ENCODE measurements at regions not wholly inside any gene's neighbourhood (a gene's known extent, or its start where the extent isn't known, plus 50 kb on each side); places are given as distances from the start of the nearest gene placed in this dataset.

GRCh38 chr3:147572970-147573340 lies 163.8 kb downstream of the ZIC1 start:
- DNase-seq = peak; percentile 50

GRCh38 chr3:147574621-147575020 lies 165.5 kb downstream of the ZIC1 start:
- in situ Hi-C loops (cut with HindIII; ENCODE audit: low pct_ligation_motif_present, low pct_unique_long_range_greater_than_20kb, low sequenced_read_pairs) = no loop called here
- no peak for DNase-seq

More at GRCh38 chr3:147572970-147573340, 163.8 kb downstream of the ZIC1 start:
- in situ Hi-C loops (cut with HindIII; ENCODE audit: low pct_ligation_motif_present, low pct_unique_long_range_greater_than_20kb, low sequenced_read_pairs) = no loop called here

GRCh38 chr3:147575391-147575790 lies 166.2 kb downstream of the ZIC1 start:
- no peak for DNase-seq
- in situ Hi-C loops (cut with HindIII; ENCODE audit: low pct_ligation_motif_present, low pct_unique_long_range_greater_than_20kb, low sequenced_read_pairs) = no loop called here

- no peak for DNase-seq
- in situ Hi-C loops (cut with HindIII; ENCODE audit: low pct_ligation_motif_present, low pct_unique_long_range_greater_than_20kb, low sequenced_read_pairs) = no loop called here
Observed at GRCh38 chr3:147582642-147583041, 173.5 kb downstream of the ZIC1 start.

GRCh38 chr3:147589016-147589415 lies 179.9 kb downstream of the ZIC1 start:
- in situ Hi-C loops (cut with HindIII; ENCODE audit: low pct_ligation_motif_present, low pct_unique_long_range_greater_than_20kb, low sequenced_read_pairs) = no loop called here
- no peak for DNase-seq

GRCh38 chr3:147604136-147604535 lies 195.0 kb downstream of the ZIC1 start:
- DNase-seq = no peak
- in situ Hi-C loops (cut with HindIII; ENCODE audit: low pct_ligation_motif_present, low pct_unique_long_range_greater_than_20kb, low sequenced_read_pairs) = no loop called here

- in situ Hi-C loops (cut with HindIII; ENCODE audit: low pct_ligation_motif_present, low pct_unique_long_range_greater_than_20kb, low sequenced_read_pairs) = no loop called here
- DNase-seq = no peak
Observed at GRCh38 chr3:147613725-147614124, 204.6 kb downstream of the ZIC1 start.

GRCh38 chr3:147614210-147614609 lies 205.0 kb downstream of the ZIC1 start:
- DNase-seq = no peak
- in situ Hi-C loops (cut with HindIII; ENCODE audit: low pct_ligation_motif_present, low pct_unique_long_range_greater_than_20kb, low sequenced_read_pairs) = no loop called here

GRCh38 chr3:147615035-147615434 lies 205.9 kb downstream of the ZIC1 start:
- DNase-seq = no peak
- in situ Hi-C loops (cut with HindIII; ENCODE audit: low pct_ligation_motif_present, low pct_unique_long_range_greater_than_20kb, low sequenced_read_pairs) = no loop called here

GRCh38 chr3:147616998-147617619 lies 207.9 kb downstream of the ZIC1 start:
- in situ Hi-C loops (cut with HindIII; ENCODE audit: low pct_ligation_motif_present, low pct_unique_long_range_greater_than_20kb, low sequenced_read_pairs) = no loop called here
- DNase-seq = peak; percentile 51

GRCh38 chr3:147618691-147619090 lies 209.5 kb downstream of the ZIC1 start:
- in situ Hi-C loops (cut with HindIII; ENCODE audit: low pct_ligation_motif_present, low pct_unique_long_range_greater_than_20kb, low sequenced_read_pairs) = no loop called here
- no peak for DNase-seq

- no peak for DNase-seq
- in situ Hi-C loops (cut with HindIII; ENCODE audit: low pct_ligation_motif_present, low pct_unique_long_range_greater_than_20kb, low sequenced_read_pairs) = no loop called here
Observed at GRCh38 chr3:147619921-147620560, 210.9 kb downstream of the ZIC1 start.

- in situ Hi-C loops (cut with HindIII; ENCODE audit: low pct_ligation_motif_present, low pct_unique_long_range_greater_than_20kb, low sequenced_read_pairs) = no loop called here
- DNase-seq = no peak
Observed at GRCh38 chr3:147620906-147621305, 211.7 kb downstream of the ZIC1 start.

GRCh38 chr3:147630921-147631415 lies 221.8 kb downstream of the ZIC1 start:
- in situ Hi-C loops (cut with HindIII; ENCODE audit: low pct_ligation_motif_present, low pct_unique_long_range_greater_than_20kb, low sequenced_read_pairs) = no loop called here
- DNase-seq = no peak

- in situ Hi-C loops (cut with HindIII; ENCODE audit: low pct_ligation_motif_present, low pct_unique_long_range_greater_than_20kb, low sequenced_read_pairs) = no loop called here
- no peak for DNase-seq
Observed at GRCh38 chr3:147640781-147641180, 231.6 kb downstream of the ZIC1 start.

GRCh38 chr3:147645761-147646160 lies 236.6 kb downstream of the ZIC1 start:
- in situ Hi-C loops (cut with HindIII; ENCODE audit: low pct_ligation_motif_present, low pct_unique_long_range_greater_than_20kb, low sequenced_read_pairs) = no loop called here
- no peak for DNase-seq

- no peak for DNase-seq
- in situ Hi-C loops (cut with HindIII; ENCODE audit: low pct_ligation_motif_present, low pct_unique_long_range_greater_than_20kb, low sequenced_read_pairs) = no loop called here
Observed at GRCh38 chr3:147649475-147649874, 240.3 kb downstream of the ZIC1 start.

- no peak for DNase-seq
- in situ Hi-C loops (cut with HindIII; ENCODE audit: low pct_ligation_motif_present, low pct_unique_long_range_greater_than_20kb, low sequenced_read_pairs) = no loop called here
Observed at GRCh38 chr3:147651107-147651778, 242.1 kb downstream of the ZIC1 start.

- in situ Hi-C loops (cut with HindIII; ENCODE audit: low pct_ligation_motif_present, low pct_unique_long_range_greater_than_20kb, low sequenced_read_pairs) = no loop called here
- no peak for DNase-seq
Observed at GRCh38 chr3:147652651-147653366, 243.6 kb downstream of the ZIC1 start.
